ENCODE measurements at regions not wholly inside any gene's neighbourhood (a gene's known extent, or its start where the extent isn't known, plus 50 kb on each side); places are given as distances from the start of the nearest gene placed in this dataset.

DNA sequence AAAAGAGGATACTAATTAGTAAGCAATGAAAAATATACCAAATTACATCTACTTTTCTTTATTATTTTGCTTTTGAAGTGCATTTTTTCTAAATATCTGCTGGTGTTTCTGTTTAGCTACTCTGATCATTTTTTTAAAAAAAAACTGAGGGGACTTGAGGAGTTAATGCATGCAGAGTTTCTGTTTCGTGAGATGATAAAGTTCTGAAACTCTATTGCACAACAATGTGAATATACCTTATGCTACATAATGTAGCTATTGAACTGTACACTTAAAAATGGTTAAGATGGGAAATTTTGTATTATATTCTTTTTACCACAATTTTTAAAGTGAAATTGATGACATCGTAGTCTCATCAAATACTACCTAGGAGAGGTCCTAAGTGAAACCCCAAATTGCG is 288.3 kb upstream of the NR4A3 start:
- no peaks in the 10 kb centered on the region for H3K4me1 Mint-ChIP-seq
- peaks cover 3% of the 10 kb centered on the region for H3K36me3 Mint-ChIP-seq
- no peak for DNase-seq (ENCODE audit: low spot score in 2 of 2, unreplicated experiment in 2 of 2)
- TF ChIP-seq, protein P1, sequence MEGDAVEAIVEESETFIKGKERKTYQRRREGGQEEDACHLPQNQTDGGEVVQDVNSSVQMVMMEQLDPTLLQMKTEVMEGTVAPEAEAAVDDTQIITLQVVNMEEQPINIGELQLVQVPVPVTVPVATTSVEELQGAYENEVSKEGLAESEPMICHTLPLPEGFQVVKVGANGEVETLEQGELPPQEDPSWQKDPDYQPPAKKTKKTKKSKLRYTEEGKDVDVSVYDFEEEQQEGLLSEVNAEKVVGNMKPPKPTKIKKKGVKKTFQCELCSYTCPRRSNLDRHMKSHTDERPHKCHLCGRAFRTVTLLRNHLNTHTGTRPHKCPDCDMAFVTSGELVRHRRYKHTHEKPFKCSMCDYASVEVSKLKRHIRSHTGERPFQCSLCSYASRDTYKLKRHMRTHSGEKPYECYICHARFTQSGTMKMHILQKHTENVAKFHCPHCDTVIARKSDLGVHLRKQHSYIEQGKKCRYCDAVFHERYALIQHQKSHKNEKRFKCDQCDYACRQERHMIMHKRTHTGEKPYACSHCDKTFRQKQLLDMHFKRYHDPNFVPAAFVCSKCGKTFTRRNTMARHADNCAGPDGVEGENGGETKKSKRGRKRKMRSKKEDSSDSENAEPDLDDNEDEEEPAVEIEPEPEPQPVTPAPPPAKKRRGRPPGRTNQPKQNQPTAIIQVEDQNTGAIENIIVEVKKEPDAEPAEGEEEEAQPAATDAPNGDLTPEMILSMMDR (IDR thresholded peaks at IDR 0.05; ENCODE audit: unreplicated experiment) = no peak
- no peak overlapping the region for H3K4me3 Mint-ChIP-seq
- no peak overlapping the region for H3K27ac Mint-ChIP-seq
- no peaks in the 10 kb centered on the region for H3K27me3 Mint-ChIP-seq (ENCODE audit: low read depth)
- peaks cover 16% of the 10 kb centered on the region for H3K9me3 Mint-ChIP-seq

DNA sequence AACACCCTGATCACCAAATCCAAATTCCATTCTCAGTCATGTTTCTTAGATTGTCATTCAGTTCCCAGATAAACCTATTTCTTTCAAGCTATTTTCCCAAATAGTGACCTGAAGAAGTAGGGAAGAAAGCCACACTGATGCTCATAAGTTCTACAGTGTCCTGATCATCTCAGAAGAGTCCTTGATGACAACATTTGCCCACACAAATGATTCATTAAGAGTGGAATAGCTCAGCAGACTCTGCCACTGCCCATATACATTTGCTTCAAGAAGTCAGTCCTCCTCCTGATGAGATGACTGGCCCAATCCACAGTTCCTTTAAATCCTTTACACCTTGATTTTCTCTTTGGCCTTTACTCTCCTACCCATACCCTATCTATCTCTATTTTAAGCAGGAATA is 283.7 kb upstream of the NR4A3 start:
- no peak overlapping the region for H3K27ac Mint-ChIP-seq
- TF ChIP-seq, protein P1 (IDR thresholded peaks at IDR 0.05; ENCODE audit: unreplicated experiment) = no peak
- DNase-seq (ENCODE audit: low spot score in 2 of 2, unreplicated experiment in 2 of 2) = no peak

DNA sequence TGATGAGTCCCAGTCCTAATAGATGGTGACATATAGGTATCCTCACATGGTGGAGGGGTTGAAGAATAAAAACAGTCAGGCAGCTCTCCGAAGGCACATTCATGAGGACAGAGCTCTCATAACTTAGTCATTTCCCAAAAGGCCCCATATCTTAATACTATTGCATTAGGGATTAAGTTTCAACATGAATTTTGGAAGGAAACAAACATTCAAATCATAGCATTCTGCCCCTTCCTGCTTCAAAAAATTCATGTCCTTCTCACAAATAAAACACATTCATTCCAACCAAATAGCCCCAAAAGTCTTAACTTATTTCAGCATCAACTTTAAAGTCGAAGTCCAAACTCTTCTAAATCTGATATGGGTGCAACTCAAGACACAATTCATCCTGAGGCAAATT is 277.2 kb upstream of the NR4A3 start:
- H3K4me3 Mint-ChIP-seq = no peak overlapping the region
- DNase-seq (ENCODE audit: low spot score in 2 of 2, unreplicated experiment in 2 of 2) = no peak
- TF ChIP-seq, protein P1 (IDR thresholded peaks at IDR 0.05; ENCODE audit: unreplicated experiment) = no peak
- peaks cover 1% of the 10 kb centered on the region for H3K36me3 Mint-ChIP-seq
- H3K27me3 Mint-ChIP-seq (ENCODE audit: low read depth) = peaks cover 2% of the 10 kb centered on the region
- no peak overlapping the region for H3K27ac Mint-ChIP-seq
- peaks cover 27% of the 10 kb centered on the region for H3K9me3 Mint-ChIP-seq
- H3K4me1 Mint-ChIP-seq = no peaks in the 10 kb centered on the region

More for the DNA sequence above, 283.7 kb upstream of the NR4A3 start:
- H3K9me3 Mint-ChIP-seq = no peaks in the 10 kb centered on the region
- peaks cover 1% of the 10 kb centered on the region for H3K36me3 Mint-ChIP-seq
- no peaks in the 10 kb centered on the region for H3K4me1 Mint-ChIP-seq
- H3K4me3 Mint-ChIP-seq = no peak overlapping the region
- H3K27me3 Mint-ChIP-seq (ENCODE audit: low read depth) = no peaks in the 10 kb centered on the region

DNA sequence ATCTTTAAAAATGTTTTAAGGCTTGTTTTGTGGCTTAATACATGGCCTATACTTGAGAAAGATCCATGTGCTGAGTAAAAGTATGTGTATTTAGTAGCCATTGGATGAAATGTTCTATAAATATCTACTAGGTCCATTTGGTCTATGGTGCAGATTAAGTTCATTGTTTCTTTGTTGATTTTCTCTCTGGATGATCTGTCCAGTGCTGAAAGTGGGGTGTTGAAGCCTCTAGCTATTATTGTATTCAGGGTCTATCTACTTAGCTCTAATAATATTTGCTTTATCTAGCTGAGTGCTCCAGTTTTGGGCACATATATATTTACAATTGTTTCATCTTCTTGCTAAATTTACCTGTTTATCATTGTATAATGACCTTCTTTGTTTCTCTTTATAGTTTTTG is 272.2 kb upstream of the NR4A3 start:
- TF ChIP-seq, protein P1 (IDR thresholded peaks at IDR 0.05; ENCODE audit: unreplicated experiment) = no peak
- Mint-ChIP-seq H3K4me1 (no peaks in the 10 kb centered on the region), H3K9me3 (peaks cover 65% of the 10 kb centered on the region), H3K36me3 (peaks cover 35% of the 10 kb centered on the region), H3K27me3 (ENCODE audit: low read depth) (peaks cover 2% of the 10 kb centered on the region), H3K4me3 (no peak overlapping the region), H3K27ac (no peak overlapping the region)
- DNase-seq (ENCODE audit: low spot score in 2 of 2, unreplicated experiment in 2 of 2) = no peak

DNA sequence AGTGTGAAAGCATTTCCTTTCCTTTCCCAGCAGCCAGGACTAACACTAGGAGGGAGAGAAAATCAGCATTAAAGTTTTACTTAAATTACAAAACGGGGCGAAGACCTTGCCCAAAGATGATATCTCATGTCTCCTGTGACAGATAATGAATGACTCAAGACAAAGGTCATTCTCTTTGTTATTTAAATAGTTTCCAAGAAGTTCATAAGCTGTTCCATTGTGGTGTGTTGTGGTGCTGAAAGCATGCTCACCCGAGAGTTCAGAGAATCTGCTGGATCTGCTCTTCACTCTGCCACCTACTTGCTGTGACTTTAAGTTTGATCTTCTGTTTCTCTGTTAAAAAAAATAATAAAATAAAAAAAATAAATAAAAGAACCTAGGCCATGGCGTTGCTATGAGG is 265.9 kb upstream of the NR4A3 start:
- no peak for DNase-seq (ENCODE audit: low spot score in 2 of 2, unreplicated experiment in 2 of 2)
- Mint-ChIP-seq H3K4me1 (no peaks in the 10 kb centered on the region), H3K36me3 (peaks cover 35% of the 10 kb centered on the region), H3K9me3 (peaks cover 37% of the 10 kb centered on the region), H3K27me3 (ENCODE audit: low read depth) (no peaks in the 10 kb centered on the region), H3K27ac (no peak overlapping the region), H3K4me3 (no peak overlapping the region)
- TF ChIP-seq, protein P1 (IDR thresholded peaks at IDR 0.05; ENCODE audit: unreplicated experiment) = no peak

DNA sequence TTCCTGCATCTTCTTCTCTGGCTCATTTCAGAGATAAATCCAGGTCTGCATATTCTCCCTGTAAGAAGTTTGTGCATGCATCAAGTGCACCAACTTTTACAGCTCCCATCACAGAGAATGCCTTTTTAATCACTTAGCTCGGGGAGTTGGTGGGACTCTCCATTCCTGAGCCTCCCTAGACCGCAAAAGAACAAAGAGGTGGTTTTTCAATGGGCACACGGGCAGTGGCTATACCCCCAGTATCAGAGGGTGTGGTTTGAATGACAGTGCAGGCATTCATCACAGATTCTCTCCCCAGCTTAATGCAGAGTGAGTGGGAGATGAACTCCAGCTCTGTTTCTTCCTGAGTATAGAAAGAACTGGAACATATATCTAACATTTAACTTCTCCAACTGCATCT is 264.7 kb upstream of the NR4A3 start:
- Mint-ChIP-seq H3K36me3 (peaks cover 27% of the 10 kb centered on the region), H3K27ac (no peak overlapping the region), H3K4me3 (no peak overlapping the region), H3K9me3 (peaks cover 27% of the 10 kb centered on the region), H3K4me1 (no peaks in the 10 kb centered on the region), H3K27me3 (ENCODE audit: low read depth) (no peaks in the 10 kb centered on the region)
- no peak for DNase-seq (ENCODE audit: low spot score in 2 of 2, unreplicated experiment in 2 of 2)
- TF ChIP-seq, protein P1 (IDR thresholded peaks at IDR 0.05; ENCODE audit: unreplicated experiment) = no peak
